GM21515 (cell line): ENCODE measurements at regions not wholly inside any gene's neighbourhood (a gene's known extent, or its start where the extent isn't known, plus 50 kb on each side); places are given as distances from the start of the nearest gene placed in this dataset.
"Not testable (repeated sequence)": the region's sequence is repeated elsewhere in the genome, so short reads cannot be mapped to it uniquely, and the experiment has no call there.

Source experiments
- ATAC-seq: cut with Tn5 transposase; IDR thresholded peaks from one replicate; pipeline ENCODE4 v1.9.1; 2021; ENCODE audit not compliant: unreplicated experiment

DNA sequence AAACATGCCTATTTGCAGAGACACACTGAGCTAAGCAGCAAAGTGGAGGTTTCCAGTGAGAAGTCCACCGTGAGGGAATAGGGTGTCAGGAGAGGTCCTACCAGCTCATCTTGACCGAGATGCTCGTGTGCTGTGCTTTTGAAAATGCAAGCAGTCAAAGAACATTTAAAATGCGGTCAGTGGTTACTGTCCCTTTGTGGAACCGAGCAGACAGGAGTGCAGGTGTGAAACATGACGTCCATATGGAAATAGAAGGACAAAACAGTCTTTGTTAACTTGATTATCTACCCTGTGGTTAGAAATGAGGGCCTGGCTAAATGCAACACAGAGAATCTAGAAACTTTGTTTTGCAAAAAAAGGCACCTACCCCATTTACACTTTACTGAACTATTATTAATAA, 473.3 kb downstream of the SPATA31A6 start:
- not testable (repeated sequence) for ATAC-seq

DNA sequence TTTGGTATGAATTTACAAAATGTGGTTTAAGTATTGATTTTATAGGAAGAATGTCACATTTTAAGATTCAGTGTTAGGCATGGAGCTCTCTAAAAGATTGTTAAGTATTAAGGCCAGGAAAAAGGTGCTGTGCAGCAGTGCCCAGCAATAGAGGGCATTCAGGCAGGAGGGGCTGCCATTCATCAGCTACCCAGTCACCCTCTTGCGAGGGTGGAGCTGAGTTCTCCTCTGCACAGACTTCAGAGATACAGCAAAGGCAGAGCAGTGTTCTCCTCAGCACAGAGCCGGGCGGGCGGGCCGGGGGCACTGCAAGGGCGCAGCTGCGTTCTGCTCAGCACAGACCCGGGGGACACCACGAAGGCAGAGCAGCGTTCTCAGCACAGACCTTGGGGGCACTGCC, 474.0 kb downstream of the SPATA31A6 start:
- ATAC-seq: not testable (repeated sequence)

DNA sequence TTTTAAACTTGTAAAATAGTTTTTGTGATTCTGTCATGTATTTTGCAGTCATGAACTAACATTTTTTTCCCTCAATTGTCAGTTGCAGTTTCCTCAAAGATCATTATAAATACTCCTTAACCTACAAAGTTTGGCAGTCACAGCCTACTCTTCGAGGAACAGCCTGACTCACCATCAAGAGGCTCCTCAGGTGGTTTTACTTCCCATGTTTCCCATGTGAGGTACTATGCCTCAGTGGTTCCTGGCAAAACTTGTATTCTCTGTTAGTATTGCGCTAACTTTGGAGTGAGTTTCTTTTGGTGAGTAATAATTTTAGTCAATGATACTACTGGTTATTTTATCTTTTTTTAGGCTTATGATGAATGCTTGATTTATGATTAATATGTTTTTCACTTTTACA, 513.7 kb downstream of the SPATA31A6 start:
- not testable (repeated sequence) for ATAC-seq

DNA sequence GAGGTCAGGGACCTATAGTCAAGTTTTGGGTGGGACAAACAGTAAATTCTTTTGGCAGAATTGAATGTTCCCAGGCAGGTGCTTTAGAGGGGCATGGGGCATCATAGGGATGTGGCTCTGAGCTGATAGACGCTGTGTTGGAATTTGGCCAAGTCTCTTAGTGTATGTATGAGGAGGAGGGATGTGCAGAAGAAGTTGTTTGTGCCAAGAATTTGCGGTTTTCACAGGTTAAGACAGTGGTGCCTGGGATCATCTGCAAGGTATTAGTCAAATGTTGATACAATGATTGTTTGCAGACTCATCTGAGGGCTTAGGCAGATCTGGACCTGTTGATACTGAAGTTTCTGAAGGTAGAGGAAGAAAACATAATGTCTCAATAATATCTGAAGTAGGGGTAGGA, 519.4 kb downstream of the SPATA31A6 start:
- not testable (repeated sequence) for ATAC-seq

DNA sequence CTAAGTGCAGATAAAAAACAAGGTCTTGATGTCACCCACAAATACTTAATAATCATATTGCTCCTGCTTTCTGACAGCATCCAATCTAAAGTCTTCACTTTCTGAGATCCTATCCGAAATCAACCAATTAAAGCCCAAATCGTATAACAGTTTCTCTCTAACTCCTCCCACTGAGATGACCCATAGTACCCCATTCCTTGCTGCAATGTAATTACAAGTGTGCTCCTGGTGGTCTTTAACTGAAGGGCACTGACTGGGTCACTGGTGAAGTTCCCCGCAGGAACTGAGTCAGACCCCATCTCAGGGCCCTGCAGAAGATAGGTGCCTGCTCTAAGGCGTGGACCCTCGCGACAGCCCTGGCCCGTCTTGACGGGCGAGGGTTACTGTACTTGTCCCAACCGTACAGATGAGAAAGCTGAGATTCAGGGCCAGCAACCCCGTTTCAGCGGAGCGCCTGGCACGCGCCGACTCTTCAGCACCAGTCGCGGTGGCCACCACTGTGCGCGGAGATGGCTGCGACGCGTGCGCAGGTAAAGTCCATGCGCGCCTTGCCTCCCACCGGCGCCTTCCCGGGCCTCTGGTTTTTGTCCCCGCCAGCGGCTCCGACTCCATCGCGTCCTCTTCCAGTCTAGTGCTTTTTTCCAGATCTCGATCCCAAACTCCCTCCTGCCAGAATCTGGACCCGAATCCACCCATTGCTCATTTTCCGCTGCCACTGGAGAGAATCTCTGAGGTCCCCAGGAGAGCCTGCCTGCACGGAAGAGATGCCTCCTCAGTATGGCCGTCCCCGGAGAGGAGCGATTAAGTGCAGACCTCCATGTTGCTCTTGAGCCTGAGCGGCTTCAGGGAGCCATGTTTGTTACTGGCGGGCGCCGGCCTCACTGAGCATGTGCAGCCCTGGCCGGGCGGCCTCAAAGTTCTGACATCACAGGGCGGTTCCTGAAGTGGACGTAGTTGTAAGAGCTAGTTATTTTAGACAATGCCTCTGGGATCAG, 541.7 kb downstream of the SPATA31A6 start:
- ATAC-seq: not testable (repeated sequence)

DNA sequence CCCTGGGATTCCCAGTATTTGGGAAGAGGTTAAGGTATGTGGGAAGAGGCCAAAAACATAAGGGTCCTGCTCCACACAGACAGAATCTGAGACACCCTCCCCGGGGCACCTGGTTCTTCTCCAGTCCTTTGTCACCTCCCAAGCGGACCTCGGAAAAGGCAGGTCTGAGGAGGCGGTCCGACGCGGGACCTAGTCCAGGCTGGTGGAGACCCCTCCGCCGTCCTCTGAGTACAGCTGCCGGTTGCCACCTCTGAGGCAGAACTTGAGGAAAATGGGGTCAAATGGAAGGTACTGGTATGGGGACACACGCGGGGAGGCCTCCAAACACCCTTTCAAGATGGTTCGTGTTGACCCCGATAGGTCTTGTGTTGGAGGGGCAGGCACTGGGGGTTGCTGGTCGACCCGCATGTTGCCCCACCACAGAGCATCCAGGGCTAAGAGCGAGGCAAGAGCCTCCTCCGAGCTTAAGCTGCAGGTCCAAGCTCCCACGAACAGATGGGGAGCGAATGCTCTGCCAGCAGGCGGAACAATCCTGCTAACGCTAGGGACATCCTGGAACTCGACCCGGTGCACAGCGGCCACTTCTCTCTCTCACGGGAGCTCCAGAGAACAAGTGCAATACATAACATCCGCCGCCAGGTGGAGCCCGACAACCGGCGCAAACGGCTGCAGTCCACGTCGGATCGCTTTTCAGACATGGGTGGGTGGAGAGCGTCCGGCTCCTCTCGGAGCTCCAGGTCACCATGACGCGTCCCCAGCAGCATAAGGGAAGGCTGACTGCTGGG, 559.8 kb downstream of the SPATA31A6 start:
- not testable (repeated sequence) for ATAC-seq

DNA sequence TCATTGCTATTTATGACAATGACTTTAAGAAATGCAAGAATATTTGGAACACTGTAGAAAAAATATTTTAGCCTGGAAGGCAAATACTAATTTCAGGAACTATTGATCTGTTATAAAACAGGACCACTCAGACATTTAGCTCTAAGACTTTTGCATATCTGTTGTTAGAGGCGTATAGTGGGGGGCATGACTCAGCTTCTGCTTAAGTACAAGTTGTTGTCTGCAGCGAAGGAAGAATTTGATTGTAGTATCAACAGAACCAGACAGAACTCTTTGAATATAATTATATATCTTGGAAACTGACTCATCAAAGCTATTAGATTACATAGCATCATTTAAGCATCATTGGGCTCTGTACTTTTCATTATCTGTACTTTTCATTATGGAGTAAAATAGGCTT, 573.8 kb downstream of the SPATA31A6 start:
- ATAC-seq: not testable (repeated sequence)

DNA sequence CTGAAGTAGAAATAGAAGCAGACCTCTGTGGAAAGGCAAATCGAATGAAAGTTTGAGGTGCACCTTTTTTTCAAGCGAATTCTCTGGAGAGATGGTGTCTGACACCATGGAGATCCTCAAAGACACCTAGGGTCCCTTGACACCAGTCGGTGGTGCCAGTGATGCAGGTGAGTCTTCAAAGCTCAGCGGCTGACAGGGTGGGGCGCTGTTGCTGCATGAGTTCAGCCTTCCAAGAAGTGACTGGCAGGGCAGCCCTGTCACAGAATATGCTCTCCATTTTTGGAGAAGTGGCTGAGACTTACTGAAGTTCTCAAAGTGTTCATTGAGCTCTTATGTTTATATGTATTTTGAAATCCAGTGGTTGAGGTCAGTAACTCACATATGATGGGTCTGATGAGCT, 575.9 kb downstream of the SPATA31A6 start:
- ATAC-seq: not testable (repeated sequence)

DNA sequence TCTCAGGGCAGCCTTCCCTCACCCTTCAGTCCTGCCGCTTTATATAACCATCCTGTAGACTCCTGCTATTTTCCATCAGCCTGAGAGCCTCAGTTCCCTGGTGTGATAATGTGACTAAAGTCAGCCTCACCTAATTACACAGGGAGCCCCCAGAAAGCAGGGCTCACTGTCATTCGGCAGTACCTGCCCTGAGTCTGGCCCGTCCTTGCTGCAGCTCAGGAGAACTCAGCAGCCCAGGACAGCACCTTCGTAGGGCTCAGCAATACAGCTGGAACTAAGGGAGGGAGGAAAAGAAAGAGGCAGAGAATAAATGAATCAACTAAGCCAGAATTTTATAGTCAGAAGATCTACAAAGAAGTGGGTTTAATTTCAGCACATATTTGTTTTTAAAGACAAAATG, 598.7 kb downstream of the SPATA31A6 start:
- ATAC-seq: not testable (repeated sequence)

DNA sequence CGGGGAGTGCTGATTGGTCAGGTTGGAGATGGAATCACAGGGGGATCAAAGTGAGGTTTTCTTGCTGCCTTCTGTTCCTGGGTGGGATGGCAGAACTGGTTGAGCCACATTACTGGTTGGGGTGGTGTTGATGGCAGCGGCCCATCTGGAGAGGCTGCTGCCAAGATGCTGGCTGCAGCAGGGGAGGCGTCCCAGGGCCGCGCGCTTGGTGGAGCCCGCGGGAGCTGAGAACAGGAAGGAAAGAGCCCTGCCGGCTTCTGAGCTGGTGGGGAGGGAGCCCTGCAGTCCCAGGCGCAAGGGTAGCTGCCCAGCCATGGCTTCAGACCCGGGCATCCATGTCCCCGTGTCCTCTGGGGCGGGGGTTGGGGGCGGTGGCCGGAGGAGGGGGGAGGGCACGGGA, 609.3 kb downstream of the SPATA31A6 start:
- not testable (repeated sequence) for ATAC-seq

DNA sequence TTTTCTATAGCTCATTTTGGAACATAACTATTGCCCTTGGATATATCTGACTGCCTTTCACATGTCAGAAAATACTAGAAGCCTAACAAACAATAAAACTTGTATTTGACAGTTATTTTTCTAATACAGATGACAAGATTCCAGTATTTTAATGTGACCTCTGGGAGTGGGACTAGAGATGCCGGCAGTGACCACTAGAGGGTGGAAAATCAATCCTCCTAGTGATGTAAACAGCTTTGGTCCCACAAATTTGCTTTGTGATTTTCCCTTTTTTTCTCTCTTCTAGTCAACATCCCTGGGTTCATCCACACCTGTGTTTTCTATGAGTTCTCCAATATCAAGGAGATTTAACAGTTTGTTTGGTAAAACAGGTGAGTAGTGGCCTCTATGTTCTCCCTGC, 615.1 kb downstream of the SPATA31A6 start:
- ATAC-seq: peak; percentile 74

DNA sequence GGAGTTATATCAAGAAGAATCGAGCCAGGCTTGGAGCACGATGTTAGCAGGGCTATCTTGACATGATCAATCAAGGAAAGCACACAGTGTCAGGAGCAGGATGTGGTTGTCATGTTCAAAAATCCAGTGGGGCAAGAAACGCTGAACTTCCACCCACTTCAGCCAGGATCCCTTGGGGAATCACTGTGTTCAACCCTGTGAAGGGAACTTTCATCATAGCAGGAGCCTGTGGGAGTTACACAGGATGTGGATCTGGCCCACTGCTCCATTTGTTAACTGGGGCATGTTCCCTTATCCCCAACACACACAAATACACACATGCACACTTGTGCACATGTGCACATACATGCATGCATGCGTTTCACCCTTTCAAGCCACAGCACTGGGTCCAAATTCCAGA, 619.3 kb downstream of the SPATA31A6 start:
- ATAC-seq: not testable (repeated sequence)

DNA sequence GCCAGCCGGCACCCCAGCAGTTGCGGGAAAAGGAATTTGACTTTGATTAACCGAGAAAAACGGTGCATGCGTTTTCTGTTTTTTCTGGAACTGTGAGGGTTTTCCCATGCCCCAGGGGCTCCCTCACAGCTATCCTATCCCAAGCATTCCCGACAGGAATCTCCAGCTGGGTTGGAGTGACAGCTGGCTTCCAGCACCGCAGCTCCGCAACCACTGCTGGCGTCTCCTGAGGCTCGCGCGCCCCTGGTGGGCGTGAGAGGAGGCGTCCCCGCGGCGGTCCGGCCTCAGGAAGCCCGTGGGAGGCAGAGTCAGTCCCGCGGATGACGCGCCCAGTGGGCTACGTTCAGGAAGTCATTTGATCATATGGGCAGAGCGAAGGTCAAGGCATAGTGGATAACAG, 623.2 kb downstream of the SPATA31A6 start:
- not testable (repeated sequence) for ATAC-seq

DNA sequence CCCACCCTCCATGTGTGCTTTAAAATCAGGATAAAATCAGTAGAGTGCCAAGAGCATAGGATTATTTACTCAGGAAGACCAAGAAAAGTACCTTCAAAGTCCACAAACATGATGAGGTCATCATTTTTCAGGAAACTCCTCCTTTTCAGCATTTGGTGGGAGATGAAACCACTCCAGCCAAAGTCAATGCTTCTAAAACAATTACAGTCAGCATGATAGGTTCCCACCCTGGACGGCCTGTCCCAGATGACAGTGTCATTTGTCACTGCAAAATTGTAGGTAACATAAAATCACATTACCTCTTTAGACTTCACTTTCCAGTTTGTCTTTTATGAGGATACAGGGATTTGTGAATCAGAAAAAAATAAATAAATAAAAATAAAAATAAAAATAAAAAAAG, 638.0 kb downstream of the SPATA31A6 start:
- not testable (repeated sequence) for ATAC-seq

DNA sequence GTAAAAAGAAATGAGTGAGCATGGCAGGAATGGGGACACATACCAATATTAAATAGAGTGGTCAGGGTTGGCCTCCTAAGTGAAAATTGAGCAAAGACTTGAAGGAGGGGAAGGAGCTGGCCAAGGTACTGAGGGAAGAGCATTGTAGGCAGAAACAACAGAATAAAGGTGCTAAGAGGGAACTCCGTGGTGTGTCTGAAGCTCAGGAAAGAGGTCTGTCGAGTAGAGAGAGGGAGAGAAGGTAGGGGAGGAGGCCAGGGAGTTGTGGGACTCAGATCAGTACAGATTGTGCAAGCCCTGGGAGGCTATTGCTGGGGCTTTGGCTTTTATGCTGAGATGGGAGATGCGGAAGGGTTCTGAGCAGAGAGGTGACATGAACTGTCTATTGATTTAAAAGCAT, 664.7 kb downstream of the SPATA31A6 start:
- ATAC-seq: not testable (repeated sequence)

DNA sequence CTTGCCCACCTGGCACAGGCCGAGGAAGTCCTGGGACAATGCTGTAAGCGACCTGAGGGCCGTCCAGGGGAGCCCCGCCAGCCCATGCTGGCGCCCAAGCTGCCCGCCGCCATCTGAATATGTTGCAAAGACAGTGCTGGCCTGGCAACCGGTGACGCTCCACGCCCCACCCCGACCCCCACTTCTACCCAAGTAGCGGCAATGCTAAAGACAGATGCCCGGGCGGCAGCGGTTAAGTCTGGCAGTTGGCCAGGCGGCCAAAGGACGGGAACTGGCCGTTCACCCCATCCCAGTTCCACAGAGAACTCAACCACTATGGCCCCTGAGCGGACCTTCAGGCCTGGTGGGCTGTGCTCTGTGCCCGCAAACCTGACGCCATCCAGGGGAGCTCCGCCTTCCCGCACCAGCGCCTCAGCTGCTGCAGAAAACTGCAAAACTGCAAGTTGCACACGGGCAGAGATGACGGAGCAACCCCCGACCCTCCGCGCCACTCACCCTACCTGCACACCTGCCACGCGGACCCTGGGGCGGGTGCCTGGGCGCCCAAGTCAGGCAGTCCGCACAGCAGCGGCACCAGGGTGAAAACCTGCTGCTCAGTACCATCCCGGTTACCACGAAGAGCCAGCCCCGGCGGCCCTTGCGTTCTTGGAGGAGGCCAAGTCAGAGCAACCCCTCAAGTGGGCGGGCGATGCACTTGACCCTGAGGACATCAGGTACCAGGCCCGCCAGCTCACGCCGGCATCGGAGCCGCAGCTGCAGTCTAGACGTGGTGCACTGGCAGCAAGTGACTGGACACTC, 667.6 kb downstream of the SPATA31A6 start:
- ATAC-seq: not testable (repeated sequence)

DNA sequence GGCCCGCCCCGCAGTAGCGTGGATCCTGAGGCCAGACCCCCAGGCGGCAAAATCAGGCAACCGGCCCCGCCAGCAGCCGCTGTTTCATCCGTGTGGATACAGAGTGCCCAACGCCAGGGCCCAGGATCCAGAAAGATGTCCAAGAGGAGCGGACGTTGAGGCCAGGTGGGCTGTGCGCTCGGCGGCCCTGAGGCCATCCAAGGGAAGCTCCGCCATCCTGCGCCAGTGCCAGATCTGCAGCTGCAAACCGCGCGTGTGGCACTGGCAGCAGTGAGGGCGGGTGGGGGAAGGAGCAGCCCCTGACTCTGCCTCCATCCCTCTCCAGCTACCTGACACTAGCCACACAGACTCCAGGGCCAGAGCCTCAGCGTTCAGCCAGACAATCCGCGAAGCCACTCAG, 668.2 kb downstream of the SPATA31A6 start:
- not testable (repeated sequence) for ATAC-seq

DNA sequence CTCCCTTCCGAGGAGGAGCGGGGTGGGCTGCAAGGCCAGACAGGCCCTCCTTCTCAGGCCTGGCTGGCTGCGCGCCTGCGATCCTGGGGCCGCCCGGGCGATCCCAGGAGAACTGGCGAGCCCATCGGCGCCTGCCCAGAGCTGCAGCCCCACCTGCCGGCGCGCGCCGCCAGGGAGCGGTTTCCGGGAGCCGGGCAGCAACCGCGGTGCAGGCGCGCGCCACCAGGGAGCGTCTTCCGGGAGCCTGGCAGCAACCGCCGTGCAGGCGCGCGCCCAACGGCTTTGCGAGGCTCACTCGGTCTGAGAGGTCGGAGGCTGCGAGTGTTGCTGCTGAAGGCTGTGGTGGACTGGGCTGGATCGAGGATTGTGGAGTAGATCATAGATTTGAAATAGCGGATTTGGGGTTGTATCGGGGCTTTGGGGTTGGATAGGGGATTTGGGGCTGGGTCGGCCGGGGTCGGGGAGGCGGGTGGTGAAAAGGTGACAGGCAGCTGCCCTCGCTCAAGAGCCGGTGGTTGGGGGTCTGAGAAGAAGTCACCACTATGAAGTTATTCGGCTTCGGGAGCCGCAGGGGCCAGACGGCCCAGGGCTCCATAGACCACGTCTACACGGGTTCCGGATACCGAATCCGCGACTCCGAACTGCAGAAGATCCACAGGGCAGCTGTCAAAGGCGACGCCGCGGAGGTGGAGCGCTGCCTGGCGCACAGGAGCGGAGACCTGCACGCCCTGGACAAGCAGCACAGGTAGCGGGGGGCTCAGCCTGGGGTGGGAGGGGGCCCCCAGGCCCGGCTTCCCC, 668.9 kb downstream of the SPATA31A6 start:
- not testable (repeated sequence) for ATAC-seq

DNA sequence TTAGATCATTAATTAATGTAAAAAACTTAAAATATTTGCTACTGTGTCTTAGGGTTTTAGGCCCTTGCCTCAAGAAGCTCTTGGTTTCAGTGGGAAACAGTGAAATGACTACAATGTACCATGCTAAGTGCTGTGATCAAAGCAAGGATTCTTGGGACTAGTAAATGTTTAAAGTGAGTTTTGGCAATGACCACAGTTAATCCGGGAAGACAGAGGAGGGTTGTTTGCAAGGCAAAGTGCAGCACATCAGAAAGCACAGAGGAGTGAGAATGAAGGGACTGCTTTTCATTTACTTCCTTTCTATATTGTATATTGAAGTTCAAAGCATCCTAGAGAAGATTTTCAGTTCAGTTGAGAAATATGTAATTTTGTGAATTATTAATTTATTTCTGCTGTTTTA, 676.7 kb downstream of the SPATA31A6 start:
- not testable (repeated sequence) for ATAC-seq

DNA sequence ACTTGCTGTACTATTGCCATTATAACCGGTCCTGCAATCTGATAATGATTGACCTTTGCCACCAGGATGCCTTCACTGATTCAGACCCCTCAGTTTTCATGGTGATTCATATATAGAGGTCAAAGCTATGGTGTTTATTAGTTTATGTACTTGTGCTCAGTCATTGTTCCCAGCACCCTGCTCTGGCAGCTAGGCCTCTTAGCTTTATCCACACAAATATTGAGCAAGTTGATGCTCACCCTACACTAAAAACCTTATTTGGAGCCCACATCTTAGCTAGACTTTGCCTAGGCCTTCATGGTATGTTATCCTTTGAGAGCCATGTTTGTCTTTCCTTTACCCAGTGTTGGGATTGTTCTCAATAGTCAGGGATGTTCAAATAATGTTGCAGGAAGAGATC, 679.0 kb downstream of the SPATA31A6 start:
- not testable (repeated sequence) for ATAC-seq
